ENCODE measurements at regions not wholly inside any gene's neighbourhood (a gene's known extent, or its start where the extent isn't known, plus 50 kb on each side); places are given as distances from the start of the nearest gene placed in this dataset.

- H3K9me2 ChIP-seq = no peaks in the 10 kb centered on the region
- H3K4me1 ChIP-seq (ENCODE audit: control insufficient read depth in 1 of 2, insufficient read depth in 2 of 2, low read depth in 1 of 2, low read length in 1 of 2) = peaks cover 0 to 8% of the 10 kb centered on the region in 2 experiments; a peak in 1 of 4 replicates
- H3K4me3 ChIP-seq (ENCODE audit: low read depth in 2 of 2, low read length in 1 of 2) = no peak overlapping the region
- no peak overlapping the region for H3K4me2 ChIP-seq
- H3K36me3 ChIP-seq (replicated peaks in 1 of 2; ENCODE audit: control insufficient read depth in 1 of 2, insufficient read depth in 2 of 2, low read length in 1 of 2) = no peaks in the 10 kb centered on the region
- POLR2A ChIA-PET = no interaction called here
- no peak for DNase-seq
- H3F3A ChIP-seq (replicated peaks; ENCODE audit: insufficient read depth) = no peaks in the 10 kb centered on the region
- CTCF ChIA-PET = no interaction called here
- H2AFZ ChIP-seq (ENCODE audit: low read depth) = no peak overlapping the region
- H3K79me2 ChIP-seq (ENCODE audit: insufficient read depth) = no peaks in the 10 kb centered on the region
- H3K27me3 ChIP-seq (ENCODE audit: insufficient read depth) = no peaks in the 10 kb centered on the region
- no peak overlapping the region for H3K9ac ChIP-seq
- TF ChIP-seq FOXJ3 (CRISPR knock-in tag; IDR thresholded peaks at IDR 0.05) (no peak), FOXM1 (IDR thresholded peaks at IDR 0.05; ENCODE audit: low read depth) (no peak), MEF2A (IDR thresholded peaks at IDR 0.05; ENCODE audit: borderline replicate concordance, low read depth) (no peak), REST (IDR thresholded peaks at IDR 0.05; ENCODE audit: low read depth, low read length) (no peak), TCF12 (IDR thresholded peaks at IDR 0.05) (no peak), MXI1 (IDR thresholded peaks at IDR 0.05; ENCODE audit: low read depth, low read length) (no peak), JUND (IDR thresholded peaks at IDR 0.05) (no peak), NFIC (IDR thresholded peaks at IDR 0.05; ENCODE audit: borderline replicate concordance) (no peak), ELF1 (IDR thresholded peaks at IDR 0.05) (no peak), IRF3 (IDR thresholded peaks at IDR 0.05; ENCODE audit: low read depth, low read length) (no peak), YY1 (IDR thresholded peaks at IDR 0.05; ENCODE audit: low read depth) (no peak), NRF1 (IDR thresholded peaks at IDR 0.05; ENCODE audit: low read depth, low read length) (no peak), RXRA (IDR thresholded peaks at IDR 0.05; ENCODE audit: borderline replicate concordance, low read depth) (no peak), EZH2phosphoT487 (IDR thresholded peaks at IDR 0.05; ENCODE audit: borderline replicate concordance, low read depth) (no peak), SMC3 (IDR thresholded peaks at IDR 0.05; ENCODE audit: low read depth, low read length) (no peak)
- H3K9me3 ChIP-seq = no peaks in the 10 kb centered on the region
- no peak overlapping the region for H3K27ac ChIP-seq (ENCODE audit: low read depth in 2 of 2, low read length in 1 of 2)
- no peaks in the 10 kb centered on the region for H4K20me1 ChIP-seq (ENCODE audit: insufficient read depth)
Measured at GRCh38 chr1:163928651-163929050, 606.9 kb downstream of the NUF2 start.

- 21% methylated on average over 3 of the region's 3 CpGs for WGBS (ENCODE audit: low lambda C conversion rate)
- H3K9me2 ChIP-seq = no peaks in the 10 kb centered on the region
- no peaks in the 10 kb centered on the region for H3K79me2 ChIP-seq (ENCODE audit: insufficient read depth)
- H3F3A ChIP-seq (replicated peaks; ENCODE audit: insufficient read depth) = no peaks in the 10 kb centered on the region
- H2AFZ ChIP-seq (ENCODE audit: low read depth) = no peak overlapping the region
- TF ChIP-seq MXI1 (IDR thresholded peaks at IDR 0.05; ENCODE audit: low read depth, low read length) (no peak), POLR2AphosphoS5 (IDR thresholded peaks at IDR 0.05; ENCODE audit: low read depth, low read length) (no peak), JUND (IDR thresholded peaks at IDR 0.05) (no peak), TCF12 (IDR thresholded peaks at IDR 0.05) (no peak), USF2 (IDR thresholded peaks at IDR 0.05; ENCODE audit: borderline replicate concordance, low read depth, low read length) (no peak), USF1 (IDR thresholded peaks at IDR 0.05; ENCODE audit: borderline replicate concordance, low read depth) (no peak)
- no peak overlapping the region for H3K4me3 ChIP-seq (ENCODE audit: low read depth in 2 of 2, low read length in 1 of 2)
- H3K27me3 ChIP-seq (ENCODE audit: insufficient read depth) = no peaks in the 10 kb centered on the region
- DNase-seq = no peak
- no peak overlapping the region for H3K4me2 ChIP-seq
- no peak overlapping the region for H3K27ac ChIP-seq (ENCODE audit: low read depth in 2 of 2, low read length in 1 of 2)
- ChIA-PET POLR2A (no interaction called here), CTCF (no interaction called here)
- H4K20me1 ChIP-seq (ENCODE audit: insufficient read depth) = no peaks in the 10 kb centered on the region
- no peak overlapping the region for H3K9ac ChIP-seq
- H3K36me3 ChIP-seq (replicated peaks in 1 of 2; ENCODE audit: control insufficient read depth in 1 of 2, insufficient read depth in 2 of 2, low read length in 1 of 2) = no peaks in the 10 kb centered on the region
- peaks cover 0 to 8% of the 10 kb centered on the region in 2 experiments; a peak in 1 of 4 replicates for H3K4me1 ChIP-seq (ENCODE audit: control insufficient read depth in 1 of 2, insufficient read depth in 2 of 2, low read depth in 1 of 2, low read length in 1 of 2)
- no peaks in the 10 kb centered on the region for H3K9me3 ChIP-seq
Measured at GRCh38 chr1:163932901-163933300, 611.1 kb downstream of the NUF2 start.

Measured in SK-N-SH (cell line).